PC-3 (cell line): ENCODE measurements at regions not wholly inside any gene's neighbourhood (a gene's known extent, or its start where the extent isn't known, plus 50 kb on each side); places are given as distances from the start of the nearest gene placed in this dataset.

Experiments
- ATAC-seq: fragments of 200-7000 bp; cut with Tn5 transposase; 2 replicates; pipeline ENCODE4 v1.9.1; 2020; ENCODE audit warnings: mild to moderate bottlenecking, moderate library complexity
- BruUV-seq: library from RNA; stranded (reverse); fragments of 400-500 nt; replicated peaks from 2 replicates; lab custom pipeline; 2021; lab: Mats Ljungman, UMichigan
- CTCF ChIA-PET: fragments of 300-600 bp; sonication (Branson Sonifier 250); formaldehyde crosslinking; loops from one replicate; lab custom pipeline; 2022; ENCODE audit warnings: antibody characterized with exemption; lab: Charles Lee
- POLR2A ChIA-PET: fragments of 300-600 bp; sonication (Branson Sonifier 250); formaldehyde crosslinking; loops from one replicate; lab custom pipeline; 2022; ENCODE audit warnings: antibody characterized with exemption; ENCODE audit not compliant: unreplicated experiment; lab: Charles Lee
- DNase-seq: peaks from one replicate; pipeline ENCODE4 v3.0.0-alpha.2; 2015
- H2AFZ ChIP-seq: fragments of 300-600 bp; sonication (generic); 2 replicates; pipeline ENCODE4 v1.6.0; 2016; ENCODE audit warnings: antibody characterized with exemption, low read length
- H3F3A ChIP-seq: fragments of 300-600 bp; sonication (generic); one replicate; pipeline ENCODE4 v1.6.0; 2017; ENCODE audit warnings: antibody characterized with exemption, low read length, control low read depth, mild to moderate bottlenecking; ENCODE audit not compliant: unreplicated experiment
- H3K27ac ChIP-seq: fragments of 300-600 bp; sonication (generic); 2 replicates; pipeline ENCODE4 v1.5.1; 2016; ENCODE audit warnings: mild to moderate bottlenecking, low read length
- H3K27me3 ChIP-seq: fragments of 300-600 bp; sonication (generic); 2 replicates; pipeline ENCODE4 v1.6.1; 2016; ENCODE audit warnings: low read length, mixed read lengths
- H3K36me3 ChIP-seq: fragments of 300-600 bp; sonication (generic); 2 replicates; pipeline ENCODE4 v1.6.1; 2016; ENCODE audit warnings: low read depth, mixed run types, low read length, mixed read lengths
- H3K4me1 ChIP-seq: fragments of 300-600 bp; sonication (generic); 2 replicates; pipeline ENCODE4 v1.5.1; 2016; ENCODE audit warnings: low read length; ENCODE audit not compliant: insufficient read depth
- H3K4me2 ChIP-seq: fragments of 300-600 bp; sonication (generic); 2 replicates; pipeline ENCODE4 v1.6.0; 2016; ENCODE audit warnings: low read length
- H3K4me3 ChIP-seq: fragments of 300-600 bp; sonication (generic); 2 replicates; pipeline ENCODE4 v1.5.1; 2016; ENCODE audit warnings: mild to moderate bottlenecking, low read length, mixed read lengths
- H3K79me2 ChIP-seq: fragments of 300-600 bp; sonication (generic); 2 replicates; pipeline ENCODE4 v1.6.1; 2017; ENCODE audit warnings: low read length, mixed read lengths
- H3K9ac ChIP-seq: fragments of 300-600 bp; sonication (generic); 2 replicates; pipeline ENCODE4 v1.6.0; 2016; ENCODE audit warnings: mild to moderate bottlenecking, low read length
- H3K9me2 ChIP-seq: fragments of 300-600 bp; sonication (generic); replicated peaks from 2 replicates; pipeline ENCODE4 v1.6.1; 2016; ENCODE audit warnings: mixed run types, low read length, mixed read lengths
- H3K9me3 ChIP-seq: fragments of 300-600 bp; sonication (generic); 2 replicates; pipeline ENCODE4 v1.6.1; 2016; ENCODE audit warnings: low read length, mixed read lengths
- H4K20me1 ChIP-seq: fragments of 300-600 bp; sonication (generic); 2 replicates; pipeline ENCODE4 v1.6.1; 2016; ENCODE audit warnings: low read length, mixed read lengths
- CTCF ChIP-seq: fragments of 300-600 bp; sonication (generic); conservative IDR thresholded peaks from 2 replicates; pipeline ENCODE4 v1.5.1; 2017; ENCODE audit warnings: antibody characterized with exemption, low read depth, mild to moderate bottlenecking, low read length
- EZH2 ChIP-seq: fragments of 300-600 bp; sonication (generic); IDR thresholded peaks from one replicate; pipeline ENCODE4 v1.6.1; 2017; ENCODE audit warnings: antibody characterized with exemption, mild to moderate bottlenecking, low read length; ENCODE audit not compliant: unreplicated experiment
- EZH2phosphoT487 ChIP-seq: fragments of 300-600 bp; sonication (generic); IDR thresholded peaks from 2 replicates; pipeline ENCODE4 v1.6.1; 2018; ENCODE audit warnings: mild to moderate bottlenecking, antibody characterized with exemption, low read length, borderline replicate concordance
- intact Hi-C: fragments of 100-400 bp; cut with micrococcal nuclease; formaldehyde crosslinking; loops from 2 replicates; pipeline ENCODE4 v1.9.0; 2023

GRCh38 chr5:68380078-68380477 lies 164.5 kb downstream of the PIK3R1 start:
- ATAC-seq = no peak
- no peak for DNase-seq
- H3K79me2 ChIP-seq = no peaks in the 10 kb centered on the region
- H2AFZ ChIP-seq = no peak overlapping the region
- H3F3A ChIP-seq = no peaks in the 10 kb centered on the region
- no peak for TF ChIP-seq CTCF
- TF ChIP-seq EZH2phosphoT487 = no peak
- H3K4me1 ChIP-seq = no peaks in the 10 kb centered on the region
- no peaks in the 10 kb centered on the region for H4K20me1 ChIP-seq
- no peak overlapping the region for H3K9ac ChIP-seq
- H3K9me3 ChIP-seq = no peaks in the 10 kb centered on the region
- ChIA-PET CTCF (no interaction called here), POLR2A (no interaction called here)
- H3K27ac ChIP-seq = no peak overlapping the region
- H3K9me2 ChIP-seq = no peaks in the 10 kb centered on the region
- no peaks in the 10 kb centered on the region for H3K27me3 ChIP-seq
- no peaks in the 10 kb centered on the region for H3K36me3 ChIP-seq
- intact Hi-C loops = no loop called here
- no TSS peak for BruUV-seq
- no peak overlapping the region for H3K4me3 ChIP-seq
- H3K4me2 ChIP-seq = no peak overlapping the region

GRCh38 chr5:68381060-68381459 lies 165.5 kb downstream of the PIK3R1 start:
- H3K27me3 ChIP-seq = no peaks in the 10 kb centered on the region
- H3F3A ChIP-seq = no peaks in the 10 kb centered on the region
- intact Hi-C loops = no loop called here
- no peak overlapping the region for H3K4me3 ChIP-seq
- CTCF ChIA-PET = no interaction called here
- no peak for DNase-seq
- no TSS peak for BruUV-seq
- H2AFZ ChIP-seq = no peak overlapping the region
- ATAC-seq = no peak
- no peaks in the 10 kb centered on the region for H3K4me1 ChIP-seq
- H3K9ac ChIP-seq = no peak overlapping the region
- no peaks in the 10 kb centered on the region for H4K20me1 ChIP-seq
- H3K79me2 ChIP-seq = no peaks in the 10 kb centered on the region
- H3K27ac ChIP-seq = no peak overlapping the region
- POLR2A ChIA-PET = no interaction called here
- no peak overlapping the region for H3K4me2 ChIP-seq
- no peaks in the 10 kb centered on the region for H3K9me2 ChIP-seq
- H3K9me3 ChIP-seq = no peaks in the 10 kb centered on the region
- H3K36me3 ChIP-seq = no peaks in the 10 kb centered on the region
- TF ChIP-seq CTCF = no peak
- TF ChIP-seq EZH2phosphoT487 = no peak

- Histone ChIP-seq H3K27ac (no peak overlapping the region), H4K20me1 (no peaks in the 10 kb centered on the region), H3K36me3 (no peaks in the 10 kb centered on the region), H3K27me3 (no peaks in the 10 kb centered on the region), H2AFZ (no peak overlapping the region), H3K9me3 (no peaks in the 10 kb centered on the region), H3K9me2 (no peaks in the 10 kb centered on the region), H3F3A (no peaks in the 10 kb centered on the region), H3K4me1 (no peaks in the 10 kb centered on the region), H3K9ac (no peak overlapping the region), H3K4me2 (no peak overlapping the region), H3K4me3 (no peak overlapping the region), H3K79me2 (no peaks in the 10 kb centered on the region)
- CTCF ChIA-PET = no interaction called here
- intact Hi-C loops = no loop called here
- TF ChIP-seq EZH2 (no peak), CTCF (no peak), EZH2phosphoT487 (no peak)
- ATAC-seq (no peak), DNase-seq (no peak)
- POLR2A ChIA-PET = no interaction called here
- no TSS peak for BruUV-seq
Measured at GRCh38 chr5:68381909-68382308, 166.4 kb downstream of the PIK3R1 start.
